SK-N-SH treated with all-trans-retinoic acid at 6 μM for 48 hours (cell line): ENCODE measurements at regions not wholly inside any gene's neighbourhood (a gene's known extent, or its start where the extent isn't known, plus 50 kb on each side); places are given as distances from the start of the nearest gene placed in this dataset.

Experiments
- ARNTL ChIP-seq: fragments of 450-650 bp; formaldehyde crosslinking; IDR thresholded peaks from 2 replicates; pipeline ENCODE4 v1.5.0; 2020; ENCODE audit warnings: low read depth, mild to moderate bottlenecking, moderate library complexity, borderline replicate concordance
- CREB5 ChIP-seq: fragments of 250-450 bp; sonication (Bioruptor Pico); IDR thresholded peaks from 2 replicates; pipeline ENCODE4 v1.5.1; 2020; ENCODE audit warnings: low read depth, mild to moderate bottlenecking, moderate library complexity

- TF ChIP-seq CREB5 (CRISPR knock-in tag) = no peak
- TF ChIP-seq ARNTL = no peak
Measured at GRCh38 chr13:76440568-76440967, 445.6 kb downstream of the KCTD12 start.
